Gastroesophageal sphincter (tissue), 4 donors: ENCODE measurements at regions not wholly inside any gene's neighbourhood (a gene's known extent, or its start where the extent isn't known, plus 50 kb on each side); places are given as distances from the start of the nearest gene placed in this dataset.

Source experiments
- ATAC-seq: fragments of 150-250 bp; one replicate; pipeline ENCODE4 v1.9.1; 2016; ENCODE audit warnings: mild to moderate bottlenecking, moderate library complexity
- H3K27ac ChIP-seq, 4 donors: fragments of 200-600 bp; sonication (generic) in 3 of 4; 1 replicate in 3 of 4; 2 replicates in 1 of 4; pipeline ENCODE4 v1.5.1; 2016 to 2019
- H3K27me3 ChIP-seq: fragments of 200-600 bp; sonication (generic); one replicate; pipeline ENCODE4 v1.5.1; 2019
- H3K36me3 ChIP-seq, 2 donors: fragments of 200-600 bp; sonication (generic); one replicate each; pipeline ENCODE4 v1.5.1; 2019; ENCODE audit warnings: control low read depth in 1 of 2
- H3K4me1 ChIP-seq, 3 donors: fragments of 200-600 bp; sonication (generic); 1 replicate in 2 of 3; 2 replicates in 1 of 3; pipeline ENCODE4 v1.5.1; 2016 to 2019; ENCODE audit warnings: control low read depth in 2 of 3
- H3K4me3 ChIP-seq, 2 donors: fragments of 200-600 bp; sonication (generic); one replicate each; pipeline ENCODE4 v1.5.1; 2019; ENCODE audit warnings: mild to moderate bottlenecking in 1 of 2, moderate library complexity in 1 of 2
- H3K9me3 ChIP-seq, 3 donors: fragments of 200-600 bp; sonication (generic); one replicate each; pipeline ENCODE4 v1.5.1; 2017 to 2019; ENCODE audit warnings: control low read depth in 2 of 3
- EP300 ChIP-seq: sonication (generic); formaldehyde crosslinking; IDR thresholded peaks from one replicate; pipeline ENCODE4 v1.6.1; 2017; ENCODE audit warnings: antibody characterized with exemption, mild to moderate bottlenecking
- POLR2A ChIP-seq, 2 donors: fragments of 450-650 bp; IDR thresholded peaks; one replicate each; pipeline ENCODE4 v1.6.1; 2017; ENCODE audit warnings: antibody characterized with exemption in 2 of 2, mild to moderate bottlenecking in 2 of 2, moderate library complexity in 1 of 2
- POLR2AphosphoS5 ChIP-seq: sonication (generic); formaldehyde crosslinking; IDR thresholded peaks from one replicate; pipeline ENCODE4 v1.6.1; 2017; ENCODE audit warnings: antibody characterized with exemption
- WGBS, 2 donors: methylation state at CpG; one replicate each; pipeline ENCODE4 v1.1.5; 2018; ENCODE audit warnings: low coverage in 1 of 2; 5-methylcytosine and 5-hydroxymethylcytosine counted together
- TF ChIP-seq, protein P1 (sequence below), 4 experiments: fragments of 200-600 bp in 2 of 4; fragments of 450-650 bp in 2 of 4; sonication (generic) in 1 of 4; IDR thresholded peaks; one replicate each; pipeline ENCODE4 v1.5.1; 2017 to 2019; ENCODE audit warnings: antibody characterized with exemption in 4 of 4, mild to moderate bottlenecking in 2 of 4, moderate library complexity in 2 of 4

DNA sequence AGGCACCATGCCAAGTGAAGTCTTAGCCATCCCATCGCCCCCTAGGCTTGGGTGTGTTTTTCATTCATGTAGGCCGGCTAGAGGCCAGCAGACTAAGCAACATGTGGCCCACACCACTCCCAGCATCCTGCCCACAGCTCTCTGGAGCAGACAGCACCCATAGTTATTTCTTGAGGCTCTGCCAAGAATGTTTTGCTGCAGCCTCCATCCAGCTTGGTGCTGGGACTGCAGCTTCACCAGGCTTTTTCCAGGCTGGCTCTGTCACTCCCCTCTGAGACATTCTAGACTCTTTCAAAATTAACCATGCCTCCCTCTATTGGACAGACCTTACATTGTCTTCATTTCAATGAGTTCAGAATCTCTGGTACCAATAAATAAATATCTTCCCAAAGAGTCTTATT is 104.2 kb downstream of the DUSP10 start:
- Histone ChIP-seq H3K27ac (no peak overlapping the region), H3K9me3 (no peaks in the 10 kb centered on the region), H3K4me3 (no peak overlapping the region), H3K4me1 (no peaks in the 10 kb centered on the region), H3K36me3 (no peaks in the 10 kb centered on the region), H3K27me3 (no peaks in the 10 kb centered on the region)
- no CpG with 5 or more reads among the region's 2 CpGs for WGBS, 2 donors
- ATAC-seq = no peak
- TF ChIP-seq, protein P1, sequence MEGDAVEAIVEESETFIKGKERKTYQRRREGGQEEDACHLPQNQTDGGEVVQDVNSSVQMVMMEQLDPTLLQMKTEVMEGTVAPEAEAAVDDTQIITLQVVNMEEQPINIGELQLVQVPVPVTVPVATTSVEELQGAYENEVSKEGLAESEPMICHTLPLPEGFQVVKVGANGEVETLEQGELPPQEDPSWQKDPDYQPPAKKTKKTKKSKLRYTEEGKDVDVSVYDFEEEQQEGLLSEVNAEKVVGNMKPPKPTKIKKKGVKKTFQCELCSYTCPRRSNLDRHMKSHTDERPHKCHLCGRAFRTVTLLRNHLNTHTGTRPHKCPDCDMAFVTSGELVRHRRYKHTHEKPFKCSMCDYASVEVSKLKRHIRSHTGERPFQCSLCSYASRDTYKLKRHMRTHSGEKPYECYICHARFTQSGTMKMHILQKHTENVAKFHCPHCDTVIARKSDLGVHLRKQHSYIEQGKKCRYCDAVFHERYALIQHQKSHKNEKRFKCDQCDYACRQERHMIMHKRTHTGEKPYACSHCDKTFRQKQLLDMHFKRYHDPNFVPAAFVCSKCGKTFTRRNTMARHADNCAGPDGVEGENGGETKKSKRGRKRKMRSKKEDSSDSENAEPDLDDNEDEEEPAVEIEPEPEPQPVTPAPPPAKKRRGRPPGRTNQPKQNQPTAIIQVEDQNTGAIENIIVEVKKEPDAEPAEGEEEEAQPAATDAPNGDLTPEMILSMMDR (IDR thresholded peaks at IDR 0.05) = peak in 1 of 4 experiments; percentile 17
- no peak for TF ChIP-seq POLR2A (IDR thresholded peaks at IDR 0.05)

DNA sequence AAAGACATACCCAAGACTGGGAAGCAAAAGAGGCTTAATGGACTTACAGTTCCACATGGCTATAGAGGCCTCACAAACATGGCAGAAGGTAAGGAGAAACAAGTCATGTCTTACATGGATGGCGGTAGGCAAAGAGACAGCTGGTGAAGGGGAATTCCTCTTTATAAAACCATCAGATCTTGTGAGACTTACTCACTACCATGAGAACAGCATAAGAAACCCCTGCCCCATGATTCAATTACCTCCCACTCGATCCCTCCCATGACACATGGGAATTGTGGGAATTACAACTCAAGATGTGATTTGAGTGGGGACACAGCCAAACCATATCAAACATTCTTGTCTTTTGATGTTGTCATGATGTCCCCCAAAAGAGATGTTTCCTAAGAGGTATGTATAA is 103.3 kb downstream of the DUSP10 start:
- 90 to 93% methylated on average over 2 of the region's 2 CpGs for WGBS, 2 donors
- ATAC-seq = no peak
- no peaks in the 10 kb centered on the region for H3K9me3 ChIP-seq

DNA sequence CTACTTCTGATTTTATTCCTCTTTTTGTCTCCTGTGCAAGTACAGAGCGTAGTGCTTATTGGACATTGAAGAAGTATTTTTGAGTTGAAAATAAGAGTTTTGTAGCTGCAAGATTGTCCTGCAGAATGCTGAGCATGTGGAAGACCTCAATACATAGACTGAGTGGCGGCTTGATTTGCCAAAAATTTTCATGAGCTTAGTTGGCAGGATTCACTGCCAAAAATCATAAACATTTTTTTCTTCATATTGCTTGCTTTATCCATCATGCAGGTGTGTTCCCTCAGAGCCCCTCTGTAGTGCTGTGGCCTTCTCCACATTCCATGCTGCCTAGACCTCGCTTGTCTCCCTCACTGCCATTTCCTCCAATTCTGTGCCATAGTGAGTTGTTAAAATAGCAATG is 100.1 kb downstream of the DUSP10 start:
- no peaks in the 10 kb centered on the region for H3K27me3 ChIP-seq
- TF ChIP-seq POLR2AphosphoS5 (no peak), EP300 (no peak)
- H3K9me3 ChIP-seq = no peaks in the 10 kb centered on the region
- H3K36me3 ChIP-seq = no peaks in the 10 kb centered on the region
- H3K4me1 ChIP-seq = no peaks in the 10 kb centered on the region
- 88 to 92% methylated on average over 3 of the region's 3 CpGs for WGBS, 2 donors
- no peak overlapping the region for H3K4me3 ChIP-seq
- H3K27ac ChIP-seq = no peak overlapping the region
- no peak for ATAC-seq

More for the DNA sequence above, 103.3 kb downstream of the DUSP10 start:
- no peak overlapping the region for H3K4me3 ChIP-seq
- no peaks in the 10 kb centered on the region for H3K27me3 ChIP-seq
- no peak for TF ChIP-seq EP300
- TF ChIP-seq, protein P1 (IDR thresholded peaks at IDR 0.05) = no peak
- TF ChIP-seq POLR2A (IDR thresholded peaks at IDR 0.05) = no peak
- TF ChIP-seq POLR2AphosphoS5 = no peak
- no peaks in the 10 kb centered on the region for H3K36me3 ChIP-seq
- H3K4me1 ChIP-seq = no peaks in the 10 kb centered on the region
- H3K27ac ChIP-seq = no peak overlapping the region

DNA sequence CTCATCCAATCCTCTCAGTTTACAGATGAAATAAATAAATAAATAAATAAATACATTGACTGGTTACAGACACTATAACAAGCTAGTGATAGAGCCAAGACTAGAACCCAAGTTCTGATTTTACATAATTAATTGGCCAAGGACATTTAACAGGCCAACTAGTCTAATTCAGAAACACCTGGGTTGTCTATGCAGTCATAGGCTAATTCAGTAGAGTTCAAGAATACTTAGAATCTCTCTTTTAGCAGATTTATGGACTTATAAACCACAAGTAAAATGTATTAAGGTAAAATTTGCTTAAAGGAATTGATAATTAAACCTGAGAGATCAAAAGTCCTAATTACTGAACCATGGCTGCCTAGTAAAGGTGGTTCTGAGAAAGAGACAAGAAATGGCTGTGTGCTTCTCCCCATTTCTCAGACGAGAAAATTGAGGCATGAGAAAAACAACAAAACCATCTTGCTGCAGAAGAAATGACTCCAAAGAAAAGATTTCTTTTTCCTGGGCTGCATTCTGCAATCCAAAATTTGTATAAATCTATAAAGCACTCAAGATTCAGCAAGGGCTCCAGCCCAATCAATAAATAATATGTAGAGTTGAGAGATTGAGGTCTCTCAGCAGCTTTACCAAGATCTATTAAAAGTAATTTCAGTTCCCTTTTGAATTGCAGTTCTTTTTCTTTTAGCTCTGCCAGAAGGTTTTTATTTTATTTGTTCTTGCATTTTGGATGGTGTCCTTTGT is 98.3 kb downstream of the DUSP10 start:
- no peaks in the 10 kb centered on the region for H3K27me3 ChIP-seq
- TF ChIP-seq EP300 = no peak
- TF ChIP-seq, protein P1 (IDR thresholded peaks at IDR 0.05) = no peak
- no peak for TF ChIP-seq POLR2A (IDR thresholded peaks at IDR 0.05)
- TF ChIP-seq POLR2AphosphoS5 = no peak
- no peaks in the 10 kb centered on the region for H3K4me1 ChIP-seq
- H3K36me3 ChIP-seq = no peaks in the 10 kb centered on the region
- H3K9me3 ChIP-seq = no peaks in the 10 kb centered on the region
- 47 to 82% methylated on average over 1 of the region's 1 CpG for WGBS, 2 donors
- no peak for ATAC-seq
- no peak overlapping the region for H3K27ac ChIP-seq
- H3K4me3 ChIP-seq = no peak overlapping the region

DNA sequence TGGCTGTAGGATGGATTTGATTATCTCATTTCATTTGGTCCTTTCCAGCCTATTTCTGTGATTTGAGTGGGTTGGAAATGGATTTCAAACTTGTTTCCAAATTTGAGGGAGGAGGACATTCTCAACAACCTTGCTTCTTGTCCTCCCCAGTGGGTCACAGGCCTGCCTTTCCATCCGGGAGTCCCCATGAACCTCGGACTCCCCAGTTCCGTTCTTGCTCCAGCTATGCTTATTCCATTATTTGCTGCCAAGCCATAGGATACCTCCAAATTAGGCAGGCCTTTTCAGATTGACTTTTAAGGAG is 97.8 kb downstream of the DUSP10 start:
- H3K4me1 ChIP-seq = no peaks in the 10 kb centered on the region
- 44% methylated on average over 2 of the region's 3 CpGs; no CpG with 5 or more reads in 1 of the 2 donors for WGBS, 2 donors
- no peaks in the 10 kb centered on the region for H3K27me3 ChIP-seq
- no peak overlapping the region for H3K4me3 ChIP-seq
- H3K9me3 ChIP-seq = no peaks in the 10 kb centered on the region
- H3K27ac ChIP-seq = no peak overlapping the region
- TF ChIP-seq POLR2A (IDR thresholded peaks at IDR 0.05) (no peak), EP300 (no peak), POLR2AphosphoS5 (no peak)
- TF ChIP-seq, protein P1 (IDR thresholded peaks at IDR 0.05) = no peak
- ATAC-seq = no peak
- H3K36me3 ChIP-seq = no peaks in the 10 kb centered on the region
